ENCODE measurements at regions not wholly inside any gene's neighbourhood (a gene's known extent, or its start where the extent isn't known, plus 50 kb on each side); places are given as distances from the start of the nearest gene placed in this dataset.

DNA sequence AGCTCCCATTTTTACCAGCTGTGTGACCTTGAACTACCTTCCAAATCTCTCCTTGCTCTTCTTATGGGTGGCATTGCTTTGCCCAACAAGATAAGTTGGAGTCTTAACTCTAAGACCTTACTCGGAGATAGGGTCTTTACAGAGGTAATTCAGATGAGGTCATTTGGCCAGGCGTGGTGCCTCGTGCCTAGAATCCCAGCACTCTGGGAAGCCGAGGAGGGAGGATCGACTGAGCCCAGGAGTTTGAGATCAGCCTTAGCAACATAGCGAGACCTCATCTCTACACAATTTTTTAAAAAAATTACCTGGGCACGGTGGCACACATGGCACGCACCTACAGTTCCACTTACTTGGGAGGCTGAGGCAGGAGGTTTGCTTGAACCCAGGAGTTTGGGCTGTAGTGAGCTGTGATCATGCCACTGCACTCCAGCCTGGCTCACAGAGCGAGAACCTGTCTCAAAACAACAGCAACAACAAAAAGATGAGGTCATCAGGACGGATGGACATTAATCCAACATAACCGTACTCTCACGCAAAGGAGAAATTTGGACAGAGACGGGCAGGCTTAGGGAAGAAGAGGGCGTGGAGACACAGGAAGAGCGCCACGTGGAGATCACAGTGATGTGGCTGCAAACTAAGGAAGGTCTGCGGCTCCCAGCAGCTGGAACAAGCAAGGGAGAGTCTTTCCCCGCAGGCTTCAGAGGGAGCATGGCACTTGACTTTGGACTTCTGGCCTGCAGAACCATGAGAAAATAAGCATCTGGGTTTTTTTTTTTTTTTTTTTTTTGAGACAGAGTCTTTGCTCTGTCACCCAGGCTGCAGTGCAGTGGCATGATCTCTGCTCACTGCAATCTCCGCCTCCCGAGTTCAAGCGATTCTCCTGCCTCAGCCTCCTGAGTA lies 122.3 kb upstream of the CARD11 start:
- H3K9me3 ChIP-seq = peaks cover 10% of the 10 kb centered on the region; the same call in 1 of the 2 replicates
- Mint-ChIP-seq H3K4me3 (ENCODE audit: unreplicated experiment) (no peak overlapping the region), H3K27me3 (ENCODE audit: insufficient read depth, unreplicated experiment) (no peaks in the 10 kb centered on the region), H3K36me3 (ENCODE audit: insufficient read depth, unreplicated experiment) (no peaks in the 10 kb centered on the region), H3K27ac (ENCODE audit: unreplicated experiment) (no peak overlapping the region), H3K4me1 (ENCODE audit: low read depth, unreplicated experiment) (peaks cover 10% of the 10 kb centered on the region), H3K9me3 (ENCODE audit: unreplicated experiment) (peaks cover 9% of the 10 kb centered on the region)
- no peaks in the 10 kb centered on the region for H3K27me3 ChIP-seq (replicated peaks; ENCODE audit: control insufficient read depth, insufficient read depth, low read length)
- CTCF ChIA-PET = no interaction called here
- intact Hi-C loops (cut with micrococcal nuclease; ENCODE audit: unreplicated experiment) = loop anchor here (2.0 kb wide), 1 partner anchor 35 kb away; no protein-coding TSS in a partner anchor
- TF ChIP-seq, protein P1, sequence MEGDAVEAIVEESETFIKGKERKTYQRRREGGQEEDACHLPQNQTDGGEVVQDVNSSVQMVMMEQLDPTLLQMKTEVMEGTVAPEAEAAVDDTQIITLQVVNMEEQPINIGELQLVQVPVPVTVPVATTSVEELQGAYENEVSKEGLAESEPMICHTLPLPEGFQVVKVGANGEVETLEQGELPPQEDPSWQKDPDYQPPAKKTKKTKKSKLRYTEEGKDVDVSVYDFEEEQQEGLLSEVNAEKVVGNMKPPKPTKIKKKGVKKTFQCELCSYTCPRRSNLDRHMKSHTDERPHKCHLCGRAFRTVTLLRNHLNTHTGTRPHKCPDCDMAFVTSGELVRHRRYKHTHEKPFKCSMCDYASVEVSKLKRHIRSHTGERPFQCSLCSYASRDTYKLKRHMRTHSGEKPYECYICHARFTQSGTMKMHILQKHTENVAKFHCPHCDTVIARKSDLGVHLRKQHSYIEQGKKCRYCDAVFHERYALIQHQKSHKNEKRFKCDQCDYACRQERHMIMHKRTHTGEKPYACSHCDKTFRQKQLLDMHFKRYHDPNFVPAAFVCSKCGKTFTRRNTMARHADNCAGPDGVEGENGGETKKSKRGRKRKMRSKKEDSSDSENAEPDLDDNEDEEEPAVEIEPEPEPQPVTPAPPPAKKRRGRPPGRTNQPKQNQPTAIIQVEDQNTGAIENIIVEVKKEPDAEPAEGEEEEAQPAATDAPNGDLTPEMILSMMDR (IDR thresholded peaks at IDR 0.05; ENCODE audit: insufficient read depth in 1 of 2, low read depth in 1 of 2, low read length in 1 of 2, severe bottlenecking in 1 of 2, unreplicated experiment in 1 of 2) = no peak
- H3K4me3 ChIP-seq (ENCODE audit: low read depth, low read length) = no peak overlapping the region
- no TSS peak for BruUV-seq (replicated peaks)
- peaks cover 25% of the 10 kb centered on the region for H3K4me1 ChIP-seq
- POLR2A ChIA-PET = no interaction called here
- no peak for DNase-seq
- no peaks in the 10 kb centered on the region for H3K36me3 ChIP-seq (ENCODE audit: control insufficient read depth, insufficient read depth, low read length)

GRCh38 chr7:3167551-3167950 lies 123.9 kb upstream of the CARD11 start:
- no peak overlapping the region for H3K4me3 Mint-ChIP-seq (ENCODE audit: unreplicated experiment)
- BruUV-seq (replicated peaks) = no TSS peak
- CTCF ChIA-PET = no interaction called here

GRCh38 chr7:3168370-3168769 lies 124.7 kb upstream of the CARD11 start:
- TF ChIP-seq, protein P1 (IDR thresholded peaks at IDR 0.05; ENCODE audit: insufficient read depth in 1 of 2, low read depth in 1 of 2, low read length in 1 of 2, severe bottlenecking in 1 of 2, unreplicated experiment in 1 of 2) = no peak
- POLR2A ChIA-PET = no interaction called here
- peaks cover 20% of the 10 kb centered on the region for H3K9me3 Mint-ChIP-seq (ENCODE audit: unreplicated experiment)

More at GRCh38 chr7:3167551-3167950, 123.9 kb upstream of the CARD11 start:
- H3K9me3 ChIP-seq = peaks cover 9% of the 10 kb centered on the region; the same call in 1 of the 2 replicates
- Mint-ChIP-seq H3K27ac (ENCODE audit: unreplicated experiment) (no peak overlapping the region), H3K9me3 (ENCODE audit: unreplicated experiment) (peaks cover 20% of the 10 kb centered on the region), H3K4me1 (ENCODE audit: low read depth, unreplicated experiment) (peaks cover 10% of the 10 kb centered on the region), H3K27me3 (ENCODE audit: insufficient read depth, unreplicated experiment) (no peaks in the 10 kb centered on the region), H3K36me3 (ENCODE audit: insufficient read depth, unreplicated experiment) (peaks cover 5% of the 10 kb centered on the region)
- no peaks in the 10 kb centered on the region for H3K36me3 ChIP-seq (ENCODE audit: control insufficient read depth, insufficient read depth, low read length)
- no peak overlapping the region for H3K4me3 ChIP-seq (ENCODE audit: low read depth, low read length)
- POLR2A ChIA-PET = no interaction called here
- no peak for DNase-seq
- H3K27me3 ChIP-seq (replicated peaks; ENCODE audit: control insufficient read depth, insufficient read depth, low read length) = no peaks in the 10 kb centered on the region
- H3K4me1 ChIP-seq = peaks cover 25% of the 10 kb centered on the region
- intact Hi-C loops (cut with micrococcal nuclease; ENCODE audit: unreplicated experiment) = no loop called here
- TF ChIP-seq, protein P1 (IDR thresholded peaks at IDR 0.05; ENCODE audit: insufficient read depth in 1 of 2, low read depth in 1 of 2, low read length in 1 of 2, severe bottlenecking in 1 of 2, unreplicated experiment in 1 of 2) = no peak

More at GRCh38 chr7:3168370-3168769, 124.7 kb upstream of the CARD11 start:
- DNase-seq = no peak
- intact Hi-C loops (cut with micrococcal nuclease; ENCODE audit: unreplicated experiment) = no loop called here
- Mint-ChIP-seq H3K4me3 (ENCODE audit: unreplicated experiment) (no peak overlapping the region), H3K4me1 (ENCODE audit: low read depth, unreplicated experiment) (peaks cover 10% of the 10 kb centered on the region), H3K27ac (ENCODE audit: unreplicated experiment) (no peak overlapping the region), H3K27me3 (ENCODE audit: insufficient read depth, unreplicated experiment) (no peaks in the 10 kb centered on the region), H3K36me3 (ENCODE audit: insufficient read depth, unreplicated experiment) (peaks cover 5% of the 10 kb centered on the region)
- Histone ChIP-seq H3K27me3 (replicated peaks; ENCODE audit: control insufficient read depth, insufficient read depth, low read length) (no peaks in the 10 kb centered on the region), H3K4me1 (peaks cover 20% of the 10 kb centered on the region), H3K9me3 (0 out of 2 replicates have a peak, but pooled peaks cover under 1% of the 10 kb centered on the region), H3K4me3 (ENCODE audit: low read depth, low read length) (no peak overlapping the region), H3K36me3 (ENCODE audit: control insufficient read depth, insufficient read depth, low read length) (no peaks in the 10 kb centered on the region)
- no TSS peak for BruUV-seq (replicated peaks)
- CTCF ChIA-PET = no interaction called here
